NCI-H526 treated with DMSO at 0.1 percent for 48 hours (cell line): ENCODE measurements at regions not wholly inside any gene's neighbourhood (a gene's known extent, or its start where the extent isn't known, plus 50 kb on each side); places are given as distances from the start of the nearest gene placed in this dataset.
"Not testable (repeated sequence)": the region's sequence is repeated elsewhere in the genome, so short reads cannot be mapped to it uniquely, and the experiment has no call there.

Experiments
- DNase-seq: peaks from one replicate; lab custom pipeline; 2025; lab: John Stamatoyannopoulos, UW

DNA sequence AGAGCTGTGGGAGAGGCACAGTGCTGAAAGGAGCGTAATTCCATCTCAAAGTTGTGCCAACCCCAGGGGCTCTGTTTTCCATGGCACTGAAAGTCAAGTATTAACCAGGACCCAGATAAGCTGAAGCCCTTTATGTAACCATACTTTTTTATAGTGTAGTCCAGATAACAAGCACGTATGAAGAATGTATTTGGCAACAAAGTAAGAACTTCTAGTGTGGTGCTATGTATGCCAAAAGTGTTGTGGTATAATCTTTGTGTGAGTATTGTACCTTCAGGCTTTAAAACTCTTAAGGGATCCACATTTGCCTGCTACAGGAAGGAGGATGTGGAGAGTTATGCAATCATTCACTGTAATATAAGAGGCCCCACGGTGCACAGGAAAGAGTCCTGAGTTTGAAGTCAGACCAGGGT lies 129.4 kb downstream of the IBTK start:
- DNase-seq, result no peak

- DNase-seq, result no peak
Observed at GRCh38 chr6:82114748-82115147, 132.8 kb downstream of the IBTK start.

DNA sequence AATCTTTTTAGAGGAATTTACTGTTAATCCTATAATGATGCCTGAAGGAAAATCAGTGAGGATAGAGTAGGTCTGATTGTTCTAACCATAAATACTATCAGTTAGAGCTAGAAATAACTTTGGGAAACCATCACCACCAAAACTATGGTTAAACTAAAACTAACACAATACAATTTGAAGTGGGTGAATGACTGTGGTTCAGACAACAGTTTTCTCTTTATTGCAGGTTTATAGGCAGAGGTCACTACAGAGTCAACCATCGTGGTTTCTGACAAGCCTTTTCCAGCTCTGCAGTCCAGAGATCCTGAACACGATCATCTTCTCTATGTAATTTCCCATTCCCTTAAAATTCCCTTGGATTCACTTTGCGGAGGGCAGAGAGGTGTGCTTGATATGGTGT lies 134.3 kb downstream of the IBTK start:
- no peak for DNase-seq

DNA sequence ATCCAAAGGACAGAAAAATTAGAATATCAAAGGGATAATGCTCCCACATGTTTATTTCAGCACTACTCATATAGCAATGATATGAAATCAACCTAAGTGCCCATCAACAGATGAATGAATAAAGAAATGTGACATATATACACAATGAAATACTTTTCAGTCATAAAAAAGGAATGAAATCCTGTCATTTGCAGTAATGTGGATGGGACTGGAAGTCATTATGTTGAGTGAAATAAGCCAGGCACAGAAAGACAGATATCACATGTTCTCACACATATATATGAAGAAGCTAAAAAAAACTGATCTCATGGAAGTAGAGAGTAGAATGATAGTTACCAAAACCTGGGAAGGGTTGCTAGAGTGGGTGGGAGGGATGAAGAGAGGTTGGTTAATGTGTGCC lies 135.7 kb downstream of the IBTK start:
- DNase-seq, result no peak

- DNase-seq, result no peak
Observed at GRCh38 chr6:82111114-82111513, 136.4 kb downstream of the IBTK start.

DNA sequence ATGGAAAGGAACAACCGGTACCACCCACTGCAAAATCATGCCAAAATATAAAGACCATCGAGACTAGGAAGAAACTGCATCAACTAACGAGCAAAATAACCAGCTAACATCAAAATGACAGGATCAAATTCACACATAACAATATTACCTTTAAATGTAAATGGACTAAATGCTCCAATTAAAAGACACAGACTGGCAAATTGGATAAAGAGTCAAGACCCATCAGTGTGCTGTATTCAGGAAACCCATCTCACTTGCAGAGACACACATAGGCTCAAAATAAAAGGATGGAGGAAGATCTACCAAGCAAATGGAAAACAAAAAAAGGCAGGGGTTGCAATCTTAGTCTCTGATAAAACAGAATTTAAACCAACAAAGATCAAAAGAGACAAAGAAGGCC lies 144.4 kb downstream of the IBTK start:
- DNase-seq, result not testable (repeated sequence)

- DNase-seq, result not testable (repeated sequence)
Observed at GRCh38 chr6:82101374-82102114, 146.0 kb downstream of the IBTK start.

DNA sequence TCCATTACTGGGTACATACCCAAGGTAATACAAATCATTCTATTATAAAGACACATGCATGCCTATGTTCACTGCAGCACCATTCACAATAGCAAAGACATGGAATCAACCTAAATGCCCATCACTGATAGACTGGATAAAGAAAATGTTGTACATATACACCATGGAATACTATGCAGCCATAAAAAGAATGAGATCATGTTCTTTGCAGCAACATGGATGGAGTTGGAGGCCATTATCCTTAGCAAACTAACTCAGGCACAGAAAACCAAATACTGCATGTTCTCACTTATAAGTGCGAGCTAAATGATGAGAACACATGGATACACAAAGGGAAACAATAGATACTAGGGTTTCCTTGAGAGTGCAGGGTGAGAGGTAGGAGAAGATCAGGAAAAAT lies 146.8 kb downstream of the IBTK start:
- DNase-seq, result not testable (repeated sequence)

- no peak for DNase-seq
Observed at GRCh38 chr6:82097676-82098075, 149.9 kb downstream of the IBTK start.

GRCh38 chr6:82095091-82095490 lies 152.5 kb downstream of the IBTK start:
- no peak for DNase-seq

DNA sequence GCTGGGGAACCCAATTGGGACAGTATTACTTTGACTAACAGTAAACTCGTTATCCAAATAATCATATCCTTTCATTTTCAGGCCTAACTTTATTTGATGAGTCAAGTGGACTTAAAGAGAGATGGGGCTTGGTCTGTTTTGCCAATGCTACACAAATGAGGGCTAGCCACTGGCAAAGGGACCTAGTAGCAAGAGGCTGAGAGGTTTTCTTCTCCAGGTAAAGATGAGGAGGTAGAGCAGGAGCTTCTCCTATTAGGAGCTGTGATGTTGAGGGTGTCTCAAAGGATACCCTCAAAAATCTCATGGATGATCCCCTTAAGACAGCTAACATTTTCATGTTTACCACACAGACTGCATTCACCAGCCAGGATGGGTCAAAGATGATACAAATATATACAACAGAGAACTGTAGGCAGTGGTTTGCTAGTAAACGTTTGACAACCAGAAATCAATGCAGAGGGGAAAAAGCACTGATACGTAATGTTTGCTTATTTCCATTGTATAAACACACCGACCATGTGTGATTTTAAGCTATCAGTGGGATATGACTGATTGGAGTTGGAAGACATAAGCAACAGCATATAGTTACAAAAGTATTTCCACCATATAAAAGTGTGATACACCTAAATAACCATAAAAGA lies 153.3 kb downstream of the IBTK start:
- no peak for DNase-seq

DNA sequence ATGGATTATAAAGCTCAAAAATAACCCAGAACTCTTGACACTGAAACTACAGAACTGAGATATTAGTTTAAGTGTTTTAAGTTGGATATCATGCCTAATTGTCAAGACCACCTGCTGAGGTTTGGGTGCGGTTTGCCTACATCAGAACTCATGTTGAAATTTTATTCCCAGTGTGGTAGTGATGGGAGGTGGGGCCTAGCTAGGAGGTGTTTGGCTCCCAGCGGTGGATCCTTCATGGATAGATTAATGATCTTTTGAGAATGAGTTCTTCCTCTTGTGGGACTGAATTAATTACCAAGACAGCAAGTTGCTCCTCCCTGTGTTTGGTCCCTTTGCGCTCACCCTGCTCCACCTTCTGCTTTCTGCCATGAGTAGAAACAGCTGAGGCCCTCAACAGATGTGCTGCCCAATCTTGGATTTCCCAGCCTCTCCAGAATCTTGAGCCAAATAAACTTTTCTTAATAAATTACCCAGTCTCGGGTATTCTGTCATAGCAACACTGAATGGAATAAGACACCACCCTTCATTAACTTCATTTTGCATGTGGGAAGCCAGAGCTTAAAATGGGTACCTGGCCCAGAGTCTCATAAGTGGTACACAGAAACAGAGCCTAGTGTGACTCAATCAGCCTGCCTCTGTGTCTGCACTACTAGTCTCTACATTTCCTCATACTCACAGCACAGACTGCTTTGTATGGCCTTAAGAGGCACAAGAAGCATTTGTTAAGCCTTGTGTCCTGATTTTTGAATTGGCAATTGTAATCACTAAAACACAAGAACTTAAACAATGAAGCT lies 158.4 kb downstream of the IBTK start:
- DNase-seq, result no peak

DNA sequence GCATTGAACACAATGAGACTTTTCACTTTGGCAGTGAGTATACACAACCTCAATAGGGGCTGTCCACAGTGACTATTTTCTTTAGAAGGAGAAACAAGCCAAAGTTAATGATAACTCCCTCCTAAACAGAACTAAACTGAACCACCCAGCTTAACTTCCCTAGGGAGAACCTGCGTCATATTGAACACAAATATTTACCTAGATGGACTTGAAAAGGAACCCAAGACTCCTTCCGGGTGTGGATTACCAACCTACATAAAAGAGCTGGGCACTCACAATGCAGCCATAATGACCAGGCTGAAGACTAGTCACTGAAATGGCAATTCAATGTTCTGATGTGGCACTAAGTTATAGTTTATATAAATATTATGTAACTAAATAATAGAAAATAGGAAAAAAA lies 160.6 kb downstream of the IBTK start:
- DNase-seq, result no peak

- DNase-seq, result no peak
Observed at GRCh38 chr6:82085701-82086100, 161.8 kb downstream of the IBTK start.

GRCh38 chr6:82084324-82084920 lies 163.1 kb downstream of the IBTK start:
- DNase-seq, result peak; percentile 62

GRCh38 chr6:82083646-82084045 lies 163.9 kb downstream of the IBTK start:
- DNase-seq, result no peak

GRCh38 chr6:82080767-82081166 lies 166.8 kb downstream of the IBTK start:
- DNase-seq, result peak; percentile 86

DNA sequence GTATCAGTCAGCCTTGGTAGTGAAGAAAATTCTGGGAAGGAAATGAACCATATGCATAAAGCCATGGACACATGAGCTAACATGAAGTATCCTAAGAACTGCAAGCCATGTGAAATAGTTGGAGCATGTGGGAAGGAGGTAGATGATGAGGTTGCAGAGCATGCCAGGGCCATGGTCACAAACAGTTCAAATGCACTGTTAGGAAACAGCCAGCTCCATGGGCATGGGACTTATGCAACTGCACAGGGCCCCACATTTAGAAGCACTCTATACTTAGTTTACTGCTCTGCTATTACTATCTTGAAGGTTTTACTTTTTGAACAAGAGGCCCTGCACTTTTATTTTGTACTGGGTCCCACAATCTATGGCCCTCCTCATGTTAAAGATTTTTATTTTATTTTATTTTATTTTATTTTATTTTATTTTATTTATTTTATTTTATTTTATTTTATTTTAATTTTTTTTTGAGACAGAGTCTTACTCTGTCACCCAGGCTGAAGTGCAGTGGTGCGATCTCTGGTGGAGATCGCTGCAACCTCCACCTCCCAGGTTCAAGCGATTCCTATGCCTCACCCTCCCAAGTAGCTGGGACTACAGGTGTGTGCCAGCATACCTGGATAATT lies 169.1 kb downstream of the IBTK start:
- DNase-seq, result no peak

DNA sequence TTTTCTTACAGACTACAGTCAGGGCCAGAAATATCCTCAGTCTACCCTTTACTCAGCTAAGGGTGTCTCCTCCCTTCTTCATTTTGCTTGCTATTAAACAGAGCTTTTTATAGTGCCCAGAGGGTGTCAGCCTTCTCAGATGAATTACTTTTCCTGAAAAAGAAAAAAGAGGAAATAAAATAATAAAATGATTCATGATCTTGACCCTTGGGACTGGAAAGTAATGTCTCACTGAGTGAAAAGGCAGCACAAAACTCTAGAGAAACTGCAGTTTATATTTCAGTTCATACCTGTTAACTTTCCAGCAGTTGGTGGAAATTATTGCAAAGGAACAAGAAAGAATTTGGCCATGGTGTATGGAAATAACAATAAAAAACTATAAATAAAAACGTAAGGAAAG lies 170.6 kb downstream of the IBTK start:
- no peak for DNase-seq

DNA sequence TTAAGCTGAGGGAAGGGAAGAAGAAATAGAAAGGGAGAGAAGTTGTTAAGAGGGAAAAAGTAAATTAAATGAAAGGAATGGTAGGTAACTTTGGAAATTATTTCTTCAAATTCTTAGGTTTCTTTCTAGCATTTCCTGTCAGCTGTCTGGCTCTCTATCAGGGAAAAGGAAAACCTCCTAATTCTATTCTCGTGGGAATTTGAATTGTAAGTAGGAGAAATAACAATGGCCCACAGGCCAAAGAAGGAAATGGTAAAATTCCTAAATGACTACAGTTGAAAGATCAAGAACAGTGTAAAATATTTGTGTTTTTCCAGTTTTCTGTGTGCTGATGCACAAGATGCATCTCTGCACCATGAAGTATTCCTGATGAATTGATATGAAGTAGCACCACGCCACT lies 173.0 kb downstream of the IBTK start:
- DNase-seq, result no peak

- no peak for DNase-seq
Observed at GRCh38 chr6:82073484-82073883, 174.1 kb downstream of the IBTK start.

- DNase-seq, result no peak
Observed at GRCh38 chr6:82072751-82073150, 174.8 kb downstream of the IBTK start.
